ENCODE measurements at regions not wholly inside any gene's neighbourhood (a gene's known extent, or its start where the extent isn't known, plus 50 kb on each side); places are given as distances from the start of the nearest gene placed in this dataset.

DNA sequence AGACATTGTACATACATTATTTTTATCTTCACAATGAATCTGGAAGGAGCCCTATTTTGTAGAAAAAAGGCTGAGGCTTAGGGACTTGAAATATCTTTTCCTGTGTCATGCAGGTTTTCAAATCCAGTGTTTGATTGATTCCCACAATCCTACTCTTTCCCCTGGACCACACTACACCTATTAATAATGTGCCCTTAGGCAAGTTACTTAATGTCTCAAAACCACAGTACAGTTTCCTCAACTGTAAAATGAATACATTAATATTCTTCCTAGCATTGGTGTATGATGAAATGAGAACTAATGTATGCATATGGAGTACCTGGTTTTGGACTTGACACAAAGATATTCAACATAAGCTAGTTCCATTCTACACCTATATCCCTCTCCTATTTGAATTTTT, 313.3 kb upstream of the SP8 start:
- H3K27me3 ChIP-seq = no peaks in the 10 kb centered on the region
- Mint-ChIP-seq H3K4me1 (no peaks in the 10 kb centered on the region), H3K36me3 (no peaks in the 10 kb centered on the region), H3K4me3 (no peak overlapping the region), H3K27me3 (ENCODE audit: insufficient read depth, low read depth) (peaks cover 2% of the 10 kb centered on the region), H3K9me3 (peaks cover 4% of the 10 kb centered on the region), H3K27ac (no peak overlapping the region)
- H3K27ac ChIP-seq = no peak overlapping the region
- no peak overlapping the region for H3K9ac ChIP-seq
- peaks cover under 1% of the 10 kb centered on the region for H3K4me1 ChIP-seq
- no peak for TF ChIP-seq EZH2 (IDR thresholded peaks at IDR 0.05)
- TF ChIP-seq, protein P1, sequence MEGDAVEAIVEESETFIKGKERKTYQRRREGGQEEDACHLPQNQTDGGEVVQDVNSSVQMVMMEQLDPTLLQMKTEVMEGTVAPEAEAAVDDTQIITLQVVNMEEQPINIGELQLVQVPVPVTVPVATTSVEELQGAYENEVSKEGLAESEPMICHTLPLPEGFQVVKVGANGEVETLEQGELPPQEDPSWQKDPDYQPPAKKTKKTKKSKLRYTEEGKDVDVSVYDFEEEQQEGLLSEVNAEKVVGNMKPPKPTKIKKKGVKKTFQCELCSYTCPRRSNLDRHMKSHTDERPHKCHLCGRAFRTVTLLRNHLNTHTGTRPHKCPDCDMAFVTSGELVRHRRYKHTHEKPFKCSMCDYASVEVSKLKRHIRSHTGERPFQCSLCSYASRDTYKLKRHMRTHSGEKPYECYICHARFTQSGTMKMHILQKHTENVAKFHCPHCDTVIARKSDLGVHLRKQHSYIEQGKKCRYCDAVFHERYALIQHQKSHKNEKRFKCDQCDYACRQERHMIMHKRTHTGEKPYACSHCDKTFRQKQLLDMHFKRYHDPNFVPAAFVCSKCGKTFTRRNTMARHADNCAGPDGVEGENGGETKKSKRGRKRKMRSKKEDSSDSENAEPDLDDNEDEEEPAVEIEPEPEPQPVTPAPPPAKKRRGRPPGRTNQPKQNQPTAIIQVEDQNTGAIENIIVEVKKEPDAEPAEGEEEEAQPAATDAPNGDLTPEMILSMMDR (IDR thresholded peaks at IDR 0.05) = no peak
- TF ChIP-seq EZH2phosphoT487 (IDR thresholded peaks at IDR 0.05) = no peak
- DNase-seq (ENCODE audit: low spot score) = no peak
- H3F3A ChIP-seq (ENCODE audit: low read depth) = no peaks in the 10 kb centered on the region
- no peaks in the 10 kb centered on the region for H3K9me3 ChIP-seq (ENCODE audit: low read depth)
- H3K4me3 ChIP-seq = no peak overlapping the region
- H2AFZ ChIP-seq (replicated peaks) = no peak overlapping the region
- H3K79me2 ChIP-seq (ENCODE audit: low read depth) = no peaks in the 10 kb centered on the region
- H3K36me3 ChIP-seq = no peaks in the 10 kb centered on the region
- no peaks in the 10 kb centered on the region for H4K20me1 ChIP-seq (ENCODE audit: low read depth)
- no peak overlapping the region for H3K4me2 ChIP-seq

DNA sequence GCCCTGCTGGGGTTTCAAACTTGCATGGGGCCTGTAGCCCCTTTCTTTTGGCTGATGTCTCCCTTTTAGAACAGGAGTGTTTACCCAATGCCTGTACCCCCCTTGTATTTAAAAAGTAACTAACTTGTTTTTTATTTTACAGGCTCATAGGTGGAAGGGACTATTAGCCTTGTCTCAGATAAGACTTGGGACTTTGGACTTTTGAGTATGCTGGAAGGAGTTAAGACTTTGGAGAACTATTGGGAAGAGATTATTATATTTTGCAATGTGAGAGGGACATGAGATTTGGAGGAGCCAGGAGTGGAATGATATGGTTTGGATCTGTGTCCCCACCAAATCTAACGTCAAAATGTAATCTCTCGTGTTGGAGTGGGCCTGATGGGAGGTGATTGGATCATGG, 314.9 kb upstream of the SP8 start:
- no peak for TF ChIP-seq EZH2 (IDR thresholded peaks at IDR 0.05)
- TF ChIP-seq, protein P1 (IDR thresholded peaks at IDR 0.05) = no peak
- TF ChIP-seq EZH2phosphoT487 (IDR thresholded peaks at IDR 0.05) = no peak
- Mint-ChIP-seq H3K4me1 (no peaks in the 10 kb centered on the region), H3K27ac (no peak overlapping the region), H3K4me3 (no peak overlapping the region), H3K27me3 (ENCODE audit: insufficient read depth, low read depth) (peaks cover 4% of the 10 kb centered on the region), H3K36me3 (no peaks in the 10 kb centered on the region), H3K9me3 (peaks cover 4% of the 10 kb centered on the region)
- Histone ChIP-seq H3K27ac (no peak overlapping the region), H3K27me3 (no peaks in the 10 kb centered on the region), H3F3A (ENCODE audit: low read depth) (no peaks in the 10 kb centered on the region), H3K36me3 (no peaks in the 10 kb centered on the region), H3K4me1 (no peaks in the 10 kb centered on the region), H2AFZ (replicated peaks) (no peak overlapping the region), H3K4me3 (no peak overlapping the region), H3K9ac (no peak overlapping the region), H3K9me3 (ENCODE audit: low read depth) (no peaks in the 10 kb centered on the region), H3K79me2 (ENCODE audit: low read depth) (no peaks in the 10 kb centered on the region), H4K20me1 (ENCODE audit: low read depth) (no peaks in the 10 kb centered on the region), H3K4me2 (no peak overlapping the region)
- DNase-seq (ENCODE audit: low spot score) = no peak

DNA sequence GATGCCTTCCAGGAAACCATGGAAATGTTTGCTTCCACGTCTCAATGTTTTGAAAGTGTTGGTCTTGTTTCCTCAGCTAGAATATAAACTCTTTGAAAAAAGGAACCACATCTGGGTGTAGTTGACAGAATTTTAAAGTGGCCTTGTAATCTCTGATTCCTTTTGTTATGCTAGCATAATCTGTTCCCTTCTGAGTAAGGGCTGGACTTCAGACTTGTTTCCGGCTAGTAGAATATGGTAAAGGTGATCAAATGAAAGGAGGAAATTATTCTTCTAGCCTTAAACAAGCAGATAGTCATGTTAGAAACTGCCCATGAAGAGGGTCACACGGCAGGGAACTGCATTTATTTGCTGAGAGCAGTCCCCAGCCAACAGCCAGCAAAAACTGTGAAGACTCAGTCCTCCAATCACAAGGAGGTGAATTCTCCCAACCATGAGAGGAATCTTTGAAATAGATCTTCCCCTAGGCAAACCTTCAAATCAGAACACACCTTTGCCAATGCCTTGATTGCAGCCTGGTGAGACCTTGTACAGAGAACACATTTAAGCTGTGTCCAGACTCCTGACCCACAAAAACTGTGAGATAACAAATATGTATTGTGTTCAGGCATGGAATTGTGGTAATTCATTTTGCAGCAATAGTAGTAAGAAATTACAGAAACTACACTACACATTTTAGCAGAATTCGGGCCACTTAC, 316.9 kb upstream of the SP8 start:
- H3F3A ChIP-seq (ENCODE audit: low read depth) = no peaks in the 10 kb centered on the region
- no peaks in the 10 kb centered on the region for H3K27me3 ChIP-seq
- H3K4me3 ChIP-seq = no peak overlapping the region
- H3K4me3 Mint-ChIP-seq = no peak overlapping the region
- no peak overlapping the region for H2AFZ ChIP-seq (replicated peaks)
- H3K27ac Mint-ChIP-seq = no peak overlapping the region
- DNase-seq (ENCODE audit: low spot score) = no peak
- no peaks in the 10 kb centered on the region for H3K4me1 ChIP-seq
- H4K20me1 ChIP-seq (ENCODE audit: low read depth) = no peaks in the 10 kb centered on the region
- no peaks in the 10 kb centered on the region for H3K9me3 ChIP-seq (ENCODE audit: low read depth)
- no peak overlapping the region for H3K27ac ChIP-seq
- TF ChIP-seq, protein P1 (IDR thresholded peaks at IDR 0.05) = no peak
- TF ChIP-seq EZH2phosphoT487 (IDR thresholded peaks at IDR 0.05) = no peak
- no peak for TF ChIP-seq EZH2 (IDR thresholded peaks at IDR 0.05)
- H3K36me3 Mint-ChIP-seq = no peaks in the 10 kb centered on the region
- no peak overlapping the region for H3K9ac ChIP-seq
- H3K4me2 ChIP-seq = no peak overlapping the region
- no peaks in the 10 kb centered on the region for H3K36me3 ChIP-seq
- no peaks in the 10 kb centered on the region for H3K79me2 ChIP-seq (ENCODE audit: low read depth)
- H3K27me3 Mint-ChIP-seq (ENCODE audit: insufficient read depth, low read depth) = peaks cover 4% of the 10 kb centered on the region
- no peaks in the 10 kb centered on the region for H3K4me1 Mint-ChIP-seq
- H3K9me3 Mint-ChIP-seq = peaks cover 4% of the 10 kb centered on the region

Measured in neural progenitor cell (in vitro differentiated cells).